ENCODE measurements at regions not wholly inside any gene's neighbourhood (a gene's known extent, or its start where the extent isn't known, plus 50 kb on each side); places are given as distances from the start of the nearest gene placed in this dataset.

DNA sequence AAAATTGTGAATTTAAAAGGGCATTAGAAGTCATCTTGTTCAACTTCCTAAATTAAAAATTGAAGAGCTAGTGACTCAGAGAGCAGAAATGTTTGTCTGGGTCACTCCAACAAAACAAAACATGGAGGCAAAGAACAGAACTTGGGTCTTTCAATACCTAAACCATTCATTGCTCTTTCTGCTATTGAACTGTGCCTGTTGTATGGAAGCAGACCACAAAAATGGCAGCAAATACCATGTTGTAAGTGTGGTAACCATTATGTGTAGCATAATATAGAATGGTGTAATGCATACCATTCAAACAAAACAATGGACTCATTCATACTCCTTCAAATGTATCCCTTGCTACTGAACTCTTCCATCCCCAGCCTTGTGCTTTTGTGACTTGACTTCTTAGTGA lies 360.2 kb upstream of the NRG3 start:
- Mint-ChIP-seq H3K4me1 (no peaks in the 10 kb centered on the region), H3K9me3 (ENCODE audit: insufficient read depth) (peaks cover 6% of the 10 kb centered on the region), H3K27ac (no peak overlapping the region), H3K4me3 (no peak overlapping the region), H3K27me3 (no peaks in the 10 kb centered on the region)
- no peaks in the 10 kb centered on the region for H3K27me3 ChIP-seq (replicated peaks in 1 of 4; ENCODE audit: control extremely low read depth in 1 of 4, control insufficient read depth in 3 of 4, insufficient read depth in 4 of 4, low read length in 3 of 4)
- H3K36me3 ChIP-seq (replicated peaks in 1 of 2; ENCODE audit: control extremely low read depth in 1 of 2, control insufficient read depth in 1 of 2, extremely low read depth in 1 of 2, insufficient read depth in 2 of 2, low read length in 1 of 2), result no peaks in the 10 kb centered on the region
- no peak overlapping the region for H3K4me3 ChIP-seq (ENCODE audit: control extremely low read depth in 1 of 5, extremely low read depth in 1 of 5, insufficient read depth in 1 of 5, low read depth in 2 of 5, low read length in 4 of 5)
- no peaks in the 10 kb centered on the region for H3K79me2 ChIP-seq (ENCODE audit: control insufficient read depth, insufficient read depth, low read length)
- H3K4me2 ChIP-seq (replicated peaks; ENCODE audit: low read depth, low read length, poor library complexity, severe bottlenecking), result no peak overlapping the region
- ChIA-PET CTCF (no interaction called here), POLR2A (no interaction called here)
- TF ChIP-seq EZH2 (IDR thresholded peaks at IDR 0.05; ENCODE audit: borderline replicate concordance, insufficient read depth, low read depth, low read length, poor library complexity, severe bottlenecking) (no peak), CTCF (IDR thresholded peaks at IDR 0.05) (no peak)
- no peak overlapping the region for H3K27ac ChIP-seq (ENCODE audit: low read length in 2 of 2)
- DNase-seq, result no peak
- H4K20me1 ChIP-seq (ENCODE audit: control insufficient read depth, insufficient read depth, low read length, poor library complexity, severe bottlenecking), result no peaks in the 10 kb centered on the region
- no peak overlapping the region for H3K9ac ChIP-seq (ENCODE audit: low read length)
- ATAC-seq (ENCODE audit: low read depth), result no peak
- intact Hi-C loops (cut with micrococcal nuclease), result no loop called here
- H3K9me3 ChIP-seq (ENCODE audit: control extremely low read depth in 1 of 3, control insufficient read depth in 2 of 3, insufficient read depth in 1 of 3, low read length in 2 of 3), result peaks cover 0 to 5% (median 4%) of the 10 kb centered on the region in 3 donors
- H2AFZ ChIP-seq (ENCODE audit: insufficient read depth, low read depth, low read length, poor library complexity, severe bottlenecking), result no peak overlapping the region
- no peaks in the 10 kb centered on the region for H3K4me1 ChIP-seq (ENCODE audit: control insufficient read depth in 2 of 2, insufficient read depth in 2 of 2, low read length in 2 of 2)

DNA sequence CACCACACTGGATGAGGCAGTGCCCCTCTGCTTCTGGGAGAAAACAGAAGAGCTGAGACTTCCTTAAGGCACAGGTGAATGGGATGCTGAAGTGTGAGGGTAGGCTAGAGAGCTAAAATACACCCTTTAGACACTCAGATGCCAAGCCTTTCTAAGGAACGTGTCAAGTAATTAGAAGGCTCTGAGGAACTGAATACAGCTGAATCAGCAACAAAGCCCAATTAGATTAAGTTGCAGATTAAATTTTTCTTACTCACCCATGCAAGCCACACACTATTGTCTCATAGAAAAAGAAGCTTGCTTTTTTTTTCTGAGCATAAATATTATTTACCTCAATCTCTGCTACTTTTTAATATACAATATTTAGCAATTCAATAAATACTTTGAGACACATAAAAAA lies 354.3 kb upstream of the NRG3 start:
- Mint-ChIP-seq H3K27me3 (no peaks in the 10 kb centered on the region), H3K4me1 (no peaks in the 10 kb centered on the region), H3K4me3 (no peak overlapping the region), H3K9me3 (ENCODE audit: insufficient read depth) (peaks cover 3% of the 10 kb centered on the region), H3K27ac (no peak overlapping the region)
- POLR2A ChIA-PET, result no interaction called here
- peaks cover 0 to 1% (median 0%) of the 10 kb centered on the region in 3 donors for H3K9me3 ChIP-seq (ENCODE audit: control extremely low read depth in 1 of 3, control insufficient read depth in 2 of 3, insufficient read depth in 1 of 3, low read length in 2 of 3)
- no CpG with 5 or more reads among the region's 1 CpG for WGBS (ENCODE audit: insufficient coverage)
- CTCF ChIA-PET, result no interaction called here
- no peak overlapping the region for H3K4me3 ChIP-seq (ENCODE audit: control extremely low read depth in 1 of 5, extremely low read depth in 1 of 5, insufficient read depth in 1 of 5, low read depth in 2 of 5, low read length in 4 of 5)
- H3K27ac ChIP-seq (ENCODE audit: low read length in 2 of 2), result no peak overlapping the region
- no peak for DNase-seq
- ATAC-seq (ENCODE audit: low read depth), result no peak
- H3K4me1 ChIP-seq (ENCODE audit: control insufficient read depth in 2 of 2, insufficient read depth in 2 of 2, low read length in 2 of 2), result no peaks in the 10 kb centered on the region
- TF ChIP-seq EZH2 (IDR thresholded peaks at IDR 0.05; ENCODE audit: borderline replicate concordance, insufficient read depth, low read depth, low read length, poor library complexity, severe bottlenecking) (no peak), CTCF (IDR thresholded peaks at IDR 0.05) (no peak)
- no peaks in the 10 kb centered on the region for H3K36me3 ChIP-seq (replicated peaks in 1 of 2; ENCODE audit: control extremely low read depth in 1 of 2, control insufficient read depth in 1 of 2, extremely low read depth in 1 of 2, insufficient read depth in 2 of 2, low read length in 1 of 2)
- no peaks in the 10 kb centered on the region for H3K27me3 ChIP-seq (replicated peaks in 1 of 4; ENCODE audit: control extremely low read depth in 1 of 4, control insufficient read depth in 3 of 4, insufficient read depth in 4 of 4, low read length in 3 of 4)
- H3K4me2 ChIP-seq (replicated peaks; ENCODE audit: low read depth, low read length, poor library complexity, severe bottlenecking), result no peak overlapping the region
- no peak overlapping the region for H2AFZ ChIP-seq (ENCODE audit: insufficient read depth, low read depth, low read length, poor library complexity, severe bottlenecking)
- no peak overlapping the region for H3K9ac ChIP-seq (ENCODE audit: low read length)
- intact Hi-C loops (cut with micrococcal nuclease), result no loop called here
- H4K20me1 ChIP-seq (ENCODE audit: control insufficient read depth, insufficient read depth, low read length, poor library complexity, severe bottlenecking), result no peaks in the 10 kb centered on the region
- H3K79me2 ChIP-seq (ENCODE audit: control insufficient read depth, insufficient read depth, low read length), result no peaks in the 10 kb centered on the region

Data from B cell (primary cell).